HEK293T (cell line): ENCODE measurements at regions not wholly inside any gene's neighbourhood (a gene's known extent, or its start where the extent isn't known, plus 50 kb on each side); places are given as distances from the start of the nearest gene placed in this dataset.

ENCODE experiments used
- ARNT ChIP-seq: fragments of 450-650 bp; IDR thresholded peaks from 2 replicates; pipeline ENCODE4 v1.6.1; 2017; ENCODE audit warnings: mild to moderate bottlenecking
- BHLHE40 ChIP-seq: fragments of 450-650 bp; IDR thresholded peaks from 2 replicates; pipeline ENCODE4 v1.6.1; 2016; ENCODE audit warnings: mild to moderate bottlenecking, moderate library complexity, borderline replicate concordance
- ELF4 ChIP-seq: fragments of 450-650 bp; IDR thresholded peaks from 2 replicates; pipeline ENCODE4 v1.6.1; 2017; ENCODE audit warnings: antibody characterized with exemption
- FOXK2 ChIP-seq: fragments of 450-650 bp; IDR thresholded peaks from 2 replicates; pipeline ENCODE4 v1.6.1; 2016; ENCODE audit warnings: mild to moderate bottlenecking
- FOXM1 ChIP-seq: fragments of 450-650 bp; IDR thresholded peaks from 2 replicates; pipeline ENCODE4 v1.6.1; 2017; ENCODE audit warnings: mild to moderate bottlenecking, borderline replicate concordance
- HDGF ChIP-seq: fragments of 450-650 bp; IDR thresholded peaks from 2 replicates; pipeline ENCODE4 v1.6.1; 2017; ENCODE audit warnings: antibody characterized with exemption, borderline replicate concordance
- L3MBTL2 ChIP-seq: fragments of 450-650 bp; conservative IDR thresholded peaks from 2 replicates; pipeline ENCODE4 v1.6.1; 2016; ENCODE audit warnings: mild to moderate bottlenecking
- PKNOX1 ChIP-seq: fragments of 450-650 bp; IDR thresholded peaks from 2 replicates; pipeline ENCODE4 v1.6.1; 2016
- SUZ12 ChIP-seq: fragments of 450-650 bp; IDR thresholded peaks from 2 replicates; pipeline ENCODE4 v1.6.1; 2016; ENCODE audit warnings: mild to moderate bottlenecking
- TARDBP ChIP-seq: fragments of 450-650 bp; IDR thresholded peaks from 2 replicates; pipeline ENCODE4 v1.6.1; 2016

DNA sequence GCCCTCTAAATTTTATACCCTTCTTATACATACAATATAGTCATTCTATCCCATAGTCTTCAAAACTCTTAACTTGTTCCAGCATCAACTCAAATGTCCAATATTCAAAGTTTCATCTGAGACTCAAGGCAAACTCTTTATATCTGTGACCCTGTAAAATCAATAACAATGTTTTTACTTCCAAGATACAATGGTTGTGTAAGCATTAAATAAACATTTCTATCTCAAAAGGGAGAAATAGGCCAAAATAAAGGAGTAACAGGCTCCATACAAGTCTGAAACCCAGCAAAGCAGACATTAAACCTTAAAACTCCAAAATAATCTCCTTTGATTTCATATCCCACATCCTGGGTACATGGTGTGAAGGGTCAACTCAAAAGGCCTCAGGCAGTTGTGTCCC, 1299.1 kb downstream of the MRPL39 start:
- TF ChIP-seq SUZ12 (no peak), ELF4 (no peak), TARDBP (no peak), ARNT (no peak), FOXK2 (no peak), BHLHE40 (no peak), FOXM1 (no peak), PKNOX1 (no peak), HDGF (no peak), L3MBTL2 (no peak)
